H9 (cell line): ENCODE measurements at regions not wholly inside any gene's neighbourhood (a gene's known extent, or its start where the extent isn't known, plus 50 kb on each side); places are given as distances from the start of the nearest gene placed in this dataset.
A peak's percentile ranks its signal among the peaks of the same experiment; 100 is the strongest.
"Not testable (repeated sequence)": the region's sequence is repeated elsewhere in the genome, so short reads cannot be mapped to it uniquely, and the experiment has no call there.

Experiments
- DNase-seq: peaks from one replicate; pipeline ENCODE4 v3.0.0-alpha.2; 2017
- H2AFZ ChIP-seq: one replicate; pipeline ENCODE4 v1.6.1; 2013; ENCODE audit warnings: mild to moderate bottlenecking, low read length, control low read depth, moderate library complexity
- H2AK5ac ChIP-seq: 2 replicates; pipeline ENCODE4 v1.6.1; 2013; ENCODE audit warnings: low read length, control low read depth, mixed read lengths; ENCODE audit not compliant: insufficient read length
- H2BK120ac ChIP-seq: one replicate; pipeline ENCODE4 v1.6.1; 2013; ENCODE audit warnings: low read depth, mild to moderate bottlenecking, low read length, control low read depth, inconsistent platforms; ENCODE audit not compliant: poor library complexity, severe bottlenecking
- H2BK12ac ChIP-seq: 2 replicates; pipeline ENCODE4 v1.6.1; 2013; ENCODE audit warnings: low read length, control low read depth, mixed read lengths, low read depth; ENCODE audit not compliant: insufficient read length
- H2BK15ac ChIP-seq: 2 replicates; pipeline ENCODE4 v1.6.1; 2013; ENCODE audit warnings: low read depth, low read length, control low read depth
- H2BK20ac ChIP-seq: one replicate; pipeline ENCODE4 v1.6.1; 2013; ENCODE audit warnings: low read depth, mild to moderate bottlenecking, low read length, control low read depth, inconsistent platforms; ENCODE audit not compliant: poor library complexity, severe bottlenecking
- H2BK5ac ChIP-seq: 2 replicates; pipeline ENCODE4 v1.6.1; 2013; ENCODE audit warnings: low read length, control low read depth, mixed read lengths; ENCODE audit not compliant: insufficient read length
- H3K14ac ChIP-seq: 2 replicates; pipeline ENCODE4 v1.6.1; 2013; ENCODE audit warnings: low read length, control low read depth; ENCODE audit not compliant: insufficient read depth
- H3K18ac ChIP-seq: 2 replicates; pipeline ENCODE4 v1.6.1; 2013; ENCODE audit warnings: low read depth, mild to moderate bottlenecking, mixed read lengths, low read length, control low read depth; ENCODE audit not compliant: insufficient read length
- H3K23ac ChIP-seq: 2 replicates; pipeline ENCODE4 v1.6.1; 2013; ENCODE audit warnings: low read length, control low read depth, mixed read lengths, low read depth; ENCODE audit not compliant: insufficient read length
- H3K23me2 ChIP-seq: 2 replicates; pipeline ENCODE4 v1.6.1; 2013; ENCODE audit warnings: low read depth, mild to moderate bottlenecking, mixed read lengths, low read length, control low read depth; ENCODE audit not compliant: insufficient read length, poor library complexity, severe bottlenecking
- H3K27ac ChIP-seq: 2 replicates; pipeline ENCODE4 v1.5.1; 2013; ENCODE audit warnings: low read length, control low read depth, mixed read lengths, low read depth; ENCODE audit not compliant: insufficient read length
- H3K27me3 ChIP-seq: 2 replicates; pipeline ENCODE4 v1.6.1; 2013; ENCODE audit warnings: low read length, control low read depth, inconsistent platforms; ENCODE audit not compliant: insufficient read depth
- H3K4ac ChIP-seq: 2 replicates; pipeline ENCODE4 v1.6.1; 2013; ENCODE audit warnings: low read depth, mild to moderate bottlenecking, control low read depth, inconsistent platforms, low read length, moderate library complexity
- H3K4me1 ChIP-seq: 2 replicates; pipeline ENCODE4 v1.6.1; 2013; ENCODE audit warnings: low read length, control low read depth, inconsistent platforms; ENCODE audit not compliant: insufficient read depth
- H3K4me2 ChIP-seq: 2 replicates; pipeline ENCODE4 v1.6.1; 2013; ENCODE audit warnings: low read length, control low read depth, mixed read lengths; ENCODE audit not compliant: insufficient read length, insufficient read depth
- H3K56ac ChIP-seq: 2 replicates; pipeline ENCODE4 v1.6.1; 2013; ENCODE audit warnings: low read depth, mild to moderate bottlenecking, mixed read lengths, low read length, control low read depth; ENCODE audit not compliant: insufficient read length
- H3K79me1 ChIP-seq: 2 replicates; pipeline ENCODE4 v1.6.1; 2013; ENCODE audit warnings: low read depth, mild to moderate bottlenecking, moderate library complexity, low read length, control low read depth, inconsistent platforms; ENCODE audit not compliant: insufficient read depth, poor library complexity, severe bottlenecking
- H3K79me2 ChIP-seq: 2 replicates; pipeline ENCODE4 v1.6.1; 2013; ENCODE audit warnings: low read length, control low read depth, inconsistent platforms; ENCODE audit not compliant: insufficient read depth
- H3K9ac ChIP-seq: 2 replicates; pipeline ENCODE4 v1.6.1; 2013; ENCODE audit warnings: low read length, control low read depth, mixed read lengths; ENCODE audit not compliant: insufficient read length; ENCODE audit errors: extremely low read depth
- H3K9me3 ChIP-seq: one replicate; pipeline ENCODE4 v1.6.1; 2013; ENCODE audit warnings: low read depth, low read length, inconsistent platforms; ENCODE audit not compliant: control insufficient read depth
- H3T11ph ChIP-seq: one replicate; pipeline ENCODE4 v1.6.1; 2013; ENCODE audit warnings: mild to moderate bottlenecking, low read length, control low read depth, inconsistent platforms
- H4K20me1 ChIP-seq: one replicate; pipeline ENCODE4 v1.6.1; 2013; ENCODE audit not compliant: control insufficient read depth, insufficient read length, insufficient read depth
- H4K5ac ChIP-seq: 2 replicates; pipeline ENCODE4 v1.6.1; 2013; ENCODE audit warnings: low read depth, mild to moderate bottlenecking, mixed read lengths, low read length, control low read depth; ENCODE audit not compliant: insufficient read length
- H4K8ac ChIP-seq: replicated peaks from 2 replicates; pipeline ENCODE4 v1.6.1; 2013; ENCODE audit warnings: low read length, control low read depth, mixed read lengths, low read depth; ENCODE audit not compliant: insufficient read length
- H4K91ac ChIP-seq: 2 replicates; pipeline ENCODE4 v1.6.1; 2013; ENCODE audit warnings: low read depth, mild to moderate bottlenecking, moderate library complexity, mixed read lengths, low read length, control low read depth; ENCODE audit not compliant: insufficient read length
- H3K27ac Mint-ChIP-seq, 3 experiments: 2 replicates in 2 of 3; 3 replicates in 1 of 3; pipeline ENCODE4 v1.8.0; 2020 to 2021; ENCODE audit warnings: mixed read lengths in 3 of 3, mild to moderate bottlenecking in 1 of 3, moderate library complexity in 1 of 3
- H3K27me3 Mint-ChIP-seq: 2 replicates; pipeline ENCODE4 v1.8.0; 2021; ENCODE audit warnings: low read depth, mild to moderate bottlenecking, moderate library complexity, mixed read lengths
- H3K36me3 Mint-ChIP-seq, 3 experiments: 2 replicates in 2 of 3; 3 replicates in 1 of 3; pipeline ENCODE4 v1.8.0; 2020 to 2021; ENCODE audit warnings: low read depth in 3 of 3, mixed read lengths in 3 of 3; ENCODE audit not compliant: insufficient read depth in 1 of 3
- H3K4me1 Mint-ChIP-seq, 2 experiments: 2 replicates each; pipeline ENCODE4 v1.8.0; 2020; ENCODE audit warnings: mixed read lengths in 2 of 2
- H3K4me3 Mint-ChIP-seq, 2 experiments: 2 replicates in 1 of 2; 3 replicates in 1 of 2; pipeline ENCODE4 v1.8.0; 2020 to 2021; ENCODE audit warnings: mild to moderate bottlenecking in 2 of 2, mixed read lengths in 2 of 2, moderate library complexity in 1 of 2
- H3K9me3 Mint-ChIP-seq, 2 experiments: 2 replicates in 1 of 2; 3 replicates in 1 of 2; pipeline ENCODE4 v1.8.0; 2020; ENCODE audit warnings: mild to moderate bottlenecking in 2 of 2, mixed read lengths in 2 of 2, moderate library complexity in 1 of 2
- WGBS: extraction: QIAGEN DNeasy Blood & Tissue Kit; methylation state at CpG from one replicate; pipeline ENCODE4 v1.1.7; 2013; ENCODE audit warnings: missing lambda C conversion rate, low lambda C conversion rate, mixed read lengths; ENCODE audit not compliant: insufficient read length; ENCODE audit errors: extremely low coverage; 5-methylcytosine and 5-hydroxymethylcytosine counted together
- TF ChIP-seq, protein P1 (sequence below): fragments of 200-600 bp; sonication (generic); conservative IDR thresholded peaks from 3 replicates; pipeline ENCODE4 v1.8.0; 2021; ENCODE audit warnings: antibody characterized with exemption, mild to moderate bottlenecking

- H3K4me1 Mint-ChIP-seq = peaks cover 16 to 30% of the 10 kb centered on the region in 2 experiments
- TF ChIP-seq, protein P1, sequence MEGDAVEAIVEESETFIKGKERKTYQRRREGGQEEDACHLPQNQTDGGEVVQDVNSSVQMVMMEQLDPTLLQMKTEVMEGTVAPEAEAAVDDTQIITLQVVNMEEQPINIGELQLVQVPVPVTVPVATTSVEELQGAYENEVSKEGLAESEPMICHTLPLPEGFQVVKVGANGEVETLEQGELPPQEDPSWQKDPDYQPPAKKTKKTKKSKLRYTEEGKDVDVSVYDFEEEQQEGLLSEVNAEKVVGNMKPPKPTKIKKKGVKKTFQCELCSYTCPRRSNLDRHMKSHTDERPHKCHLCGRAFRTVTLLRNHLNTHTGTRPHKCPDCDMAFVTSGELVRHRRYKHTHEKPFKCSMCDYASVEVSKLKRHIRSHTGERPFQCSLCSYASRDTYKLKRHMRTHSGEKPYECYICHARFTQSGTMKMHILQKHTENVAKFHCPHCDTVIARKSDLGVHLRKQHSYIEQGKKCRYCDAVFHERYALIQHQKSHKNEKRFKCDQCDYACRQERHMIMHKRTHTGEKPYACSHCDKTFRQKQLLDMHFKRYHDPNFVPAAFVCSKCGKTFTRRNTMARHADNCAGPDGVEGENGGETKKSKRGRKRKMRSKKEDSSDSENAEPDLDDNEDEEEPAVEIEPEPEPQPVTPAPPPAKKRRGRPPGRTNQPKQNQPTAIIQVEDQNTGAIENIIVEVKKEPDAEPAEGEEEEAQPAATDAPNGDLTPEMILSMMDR = no peak
- no peaks in the 10 kb centered on the region for H3K9me3 ChIP-seq
- H3K4me2 ChIP-seq = no peak overlapping the region
- H3K23ac ChIP-seq = no peak overlapping the region
- H3K4me3 Mint-ChIP-seq = no peak overlapping the region
- no peaks in the 10 kb centered on the region for H3K23me2 ChIP-seq
- H2BK120ac ChIP-seq = no peak overlapping the region
- no peak overlapping the region for H2BK20ac ChIP-seq
- no peak for DNase-seq
- H2AK5ac ChIP-seq = no peak overlapping the region
- no peak overlapping the region for H3K56ac ChIP-seq
- H3K36me3 Mint-ChIP-seq = no peaks in the 10 kb centered on the region
- H2AFZ ChIP-seq = no peak overlapping the region
- no peaks in the 10 kb centered on the region for H3K27me3 ChIP-seq
- no peaks in the 10 kb centered on the region for H3K79me1 ChIP-seq
- no peak overlapping the region for H3K27ac ChIP-seq
- peak overlapping the region; percentile 51 for H4K5ac ChIP-seq
- peaks cover 3% of the 10 kb centered on the region; the same call in 1 of the 2 replicates for H3K27me3 Mint-ChIP-seq
- no peak overlapping the region for H4K91ac ChIP-seq
- H2BK15ac ChIP-seq = no peak overlapping the region
- no peak overlapping the region for H3K4ac ChIP-seq
- no peaks in the 10 kb centered on the region; a peak in 1 of 5 replicates for H3K9me3 Mint-ChIP-seq
- peaks cover 4% of the 10 kb centered on the region; the same call in 1 of the 2 replicates for H3K4me1 ChIP-seq
- no peak overlapping the region for H2BK12ac ChIP-seq
- no peak overlapping the region for H4K8ac ChIP-seq
- H3K14ac ChIP-seq = no peak overlapping the region
- H3K79me2 ChIP-seq = no peaks in the 10 kb centered on the region
- no peak overlapping the region for H3K18ac ChIP-seq
- H3K27ac Mint-ChIP-seq = peak overlapping the region in 1 of 3 experiments; percentile 21; a peak in 1 of 7 replicates
- H2BK5ac ChIP-seq = no peak overlapping the region
- no peaks in the 10 kb centered on the region for H4K20me1 ChIP-seq
- no peak overlapping the region for H3T11ph ChIP-seq
- no CpG with 5 or more reads among the region's 5 CpGs for WGBS
- H3K9ac ChIP-seq = no peak overlapping the region
These were observed 810.7 kb upstream of the AUTS2 start for GRCh38 chr7:68787566-68787965.

DNA sequence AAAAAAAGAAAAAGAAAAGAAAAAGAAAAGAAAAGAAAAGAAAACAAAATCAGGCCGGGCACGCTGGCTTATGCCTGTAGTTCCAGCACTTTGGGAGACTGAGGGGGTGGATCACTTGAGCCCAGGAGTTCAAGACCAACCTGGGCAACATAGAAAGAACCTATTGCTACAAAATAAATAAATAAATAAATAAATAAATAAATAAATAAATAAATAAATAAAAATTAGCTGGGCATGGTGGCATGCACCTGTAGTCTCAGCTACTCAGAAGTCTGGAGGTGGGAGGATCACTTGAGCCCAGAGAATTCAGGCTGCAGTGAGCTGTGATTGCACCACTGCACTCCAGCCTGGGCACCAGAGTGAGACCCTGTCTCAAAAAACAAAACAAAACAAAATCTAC is 809.7 kb upstream of the AUTS2 start:
- not testable (repeated sequence) for H3K14ac ChIP-seq, H3K27me3 Mint-ChIP-seq, H3K9ac ChIP-seq, H4K20me1 ChIP-seq, H3K4ac ChIP-seq, H3K79me2 ChIP-seq, H3K23ac ChIP-seq, H4K5ac ChIP-seq, H3K79me1 ChIP-seq, H2BK15ac ChIP-seq, H3K9me3 ChIP-seq, H4K91ac ChIP-seq, H3T11ph ChIP-seq, H3K4me1 ChIP-seq, H3K27me3 ChIP-seq, H2BK120ac ChIP-seq, H4K8ac ChIP-seq, H2AFZ ChIP-seq, H3K23me2 ChIP-seq, H2BK20ac ChIP-seq, H3K27ac Mint-ChIP-seq, H2BK12ac ChIP-seq, H3K4me3 Mint-ChIP-seq, H2BK5ac ChIP-seq, H3K18ac ChIP-seq, DNase-seq, H3K27ac ChIP-seq, H3K4me2 ChIP-seq, H2AK5ac ChIP-seq, H3K56ac ChIP-seq, H3K9me3 Mint-ChIP-seq, H3K36me3 Mint-ChIP-seq
- WGBS = no CpG with 5 or more reads among the region's 2 CpGs
- peaks cover 15 to 25% of the 10 kb centered on the region in 2 experiments for H3K4me1 Mint-ChIP-seq
